ENCODE measurements at regions not wholly inside any gene's neighbourhood (a gene's known extent, or its start where the extent isn't known, plus 50 kb on each side); places are given as distances from the start of the nearest gene placed in this dataset.

DNA sequence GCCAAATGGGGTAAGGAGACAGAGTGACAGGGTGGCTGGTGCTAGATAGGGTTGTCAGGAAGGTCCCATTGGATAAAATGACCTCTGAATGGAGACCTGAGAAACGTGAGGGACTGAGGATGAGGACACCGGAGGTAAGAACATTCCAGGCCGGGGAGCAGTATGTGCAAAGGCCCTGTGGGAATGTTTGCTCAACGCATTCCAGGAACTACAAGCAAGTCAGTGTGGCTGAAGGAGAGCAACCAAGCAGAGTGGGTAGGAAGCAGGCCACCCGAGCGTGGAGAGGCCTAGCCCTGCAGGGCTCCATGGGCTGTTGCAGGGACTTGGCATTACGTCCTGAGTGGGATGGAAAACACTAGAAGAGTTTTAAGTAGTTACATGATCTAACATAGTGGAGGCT is 185.6 kb downstream of the ZBTB18 start:
- no peak for TF ChIP-seq CTCF (IDR thresholded peaks at IDR 0.05; ENCODE audit: poor library complexity, severe bottlenecking)
- ATAC-seq (ENCODE audit: low read depth) (no peak), DNase-seq (ENCODE audit: low spot score) (no peak)
- H3K9me3 ChIP-seq (ENCODE audit: severe bottlenecking): no peaks in the 10 kb centered on the region
- no peak overlapping the region for H3K4me3 ChIP-seq (ENCODE audit: severe bottlenecking)
- no peaks in the 10 kb centered on the region for H3K27me3 ChIP-seq (ENCODE audit: insufficient read depth, poor library complexity, severe bottlenecking)
- no peaks in the 10 kb centered on the region for H3K36me3 ChIP-seq (ENCODE audit: low read depth)
- no peak overlapping the region for H3K27ac ChIP-seq (ENCODE audit: poor library complexity, severe bottlenecking)
- peaks cover 7% of the 10 kb centered on the region for H3K4me1 ChIP-seq (ENCODE audit: insufficient read depth, poor library complexity, severe bottlenecking)

DNA sequence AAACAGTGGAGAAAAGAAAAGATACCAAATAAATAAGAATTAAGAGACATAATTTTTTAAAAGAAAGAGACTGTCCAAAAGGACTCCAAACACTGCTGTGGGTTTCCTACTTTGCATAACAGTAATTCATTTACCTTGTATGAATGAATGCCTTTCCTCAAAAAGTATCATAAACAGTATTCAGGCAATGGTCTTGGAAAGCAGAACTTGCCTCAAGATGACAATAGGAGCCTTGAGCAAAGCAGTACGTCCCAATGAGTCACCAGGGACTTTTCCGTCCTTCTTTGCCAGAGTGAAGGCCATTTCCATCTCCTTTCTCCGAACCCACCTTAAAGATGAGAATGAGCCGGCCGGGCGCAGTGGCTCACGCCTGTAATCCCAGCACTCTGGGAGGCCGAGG is 186.4 kb downstream of the ZBTB18 start:
- Histone ChIP-seq H3K36me3 (ENCODE audit: low read depth) (no peaks in the 10 kb centered on the region), H3K27ac (ENCODE audit: poor library complexity, severe bottlenecking) (no peak overlapping the region), H3K9me3 (ENCODE audit: severe bottlenecking) (no peaks in the 10 kb centered on the region), H3K4me1 (ENCODE audit: insufficient read depth, poor library complexity, severe bottlenecking) (peaks cover 7% of the 10 kb centered on the region), H3K27me3 (ENCODE audit: insufficient read depth, poor library complexity, severe bottlenecking) (no peaks in the 10 kb centered on the region), H3K4me3 (ENCODE audit: severe bottlenecking) (no peak overlapping the region)
- DNase-seq (ENCODE audit: low spot score) (no peak), ATAC-seq (ENCODE audit: low read depth) (no peak)
- no peak for TF ChIP-seq CTCF (IDR thresholded peaks at IDR 0.05; ENCODE audit: poor library complexity, severe bottlenecking)

DNA sequence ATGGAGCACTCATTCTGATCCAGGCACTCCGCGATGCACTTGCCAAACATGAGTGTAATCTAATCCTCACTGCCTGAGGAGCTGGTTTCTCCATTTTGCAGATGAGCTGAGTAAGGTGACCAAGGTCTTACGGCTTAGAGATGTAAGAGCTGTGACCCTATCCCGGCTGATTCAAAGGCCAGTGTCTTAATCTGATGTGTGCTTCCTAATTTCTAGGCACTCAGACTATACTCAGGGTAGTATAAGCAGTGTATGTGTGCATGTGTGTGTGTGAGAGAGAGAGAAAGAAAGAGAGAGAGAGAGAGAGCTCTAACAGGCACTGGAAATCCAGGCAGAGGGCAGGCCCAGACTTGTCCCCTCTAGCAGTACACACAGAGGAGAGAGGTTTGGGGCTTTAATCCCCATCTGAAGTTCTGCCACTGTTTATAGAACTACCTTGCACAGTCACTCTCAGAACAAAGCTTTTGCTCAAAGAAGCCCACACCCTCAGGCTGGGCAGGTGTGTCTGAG is 188.2 kb downstream of the ZBTB18 start:
- Histone ChIP-seq H3K4me3 (ENCODE audit: severe bottlenecking) (no peak overlapping the region), H3K27me3 (ENCODE audit: insufficient read depth, poor library complexity, severe bottlenecking) (no peaks in the 10 kb centered on the region), H3K27ac (ENCODE audit: poor library complexity, severe bottlenecking) (peak overlapping the region; percentile 29), H3K9me3 (ENCODE audit: severe bottlenecking) (no peaks in the 10 kb centered on the region), H3K4me1 (ENCODE audit: insufficient read depth, poor library complexity, severe bottlenecking) (peaks cover 7% of the 10 kb centered on the region), H3K36me3 (ENCODE audit: low read depth) (no peaks in the 10 kb centered on the region)
- ATAC-seq (ENCODE audit: low read depth) (peak; percentile 87), DNase-seq (ENCODE audit: low spot score) (no peak)
- TF ChIP-seq CTCF (IDR thresholded peaks at IDR 0.05; ENCODE audit: poor library complexity, severe bottlenecking): no peak

DNA sequence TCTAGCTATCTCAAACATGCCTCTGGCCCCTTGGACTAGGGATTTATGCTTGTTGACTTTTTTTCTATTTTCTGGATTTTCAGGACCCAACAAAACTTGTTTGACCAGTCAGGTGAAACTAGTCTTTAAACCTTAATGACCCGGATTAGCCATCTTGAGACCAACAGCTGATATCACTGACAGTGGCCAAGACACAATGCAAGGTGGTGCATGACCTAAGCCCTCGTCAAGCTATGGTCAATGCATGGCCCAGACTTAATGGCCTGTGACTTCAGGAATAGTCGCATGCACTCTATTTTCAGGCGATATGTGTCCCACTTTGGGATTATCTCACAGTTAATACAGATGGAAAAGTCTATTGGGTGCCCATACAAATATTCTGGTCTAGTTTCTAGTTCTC is 190.4 kb downstream of the ZBTB18 start:
- Histone ChIP-seq H3K36me3 (ENCODE audit: low read depth) (no peaks in the 10 kb centered on the region), H3K4me3 (ENCODE audit: severe bottlenecking) (no peak overlapping the region), H3K9me3 (ENCODE audit: severe bottlenecking) (no peaks in the 10 kb centered on the region), H3K4me1 (ENCODE audit: insufficient read depth, poor library complexity, severe bottlenecking) (peaks cover 7% of the 10 kb centered on the region), H3K27ac (ENCODE audit: poor library complexity, severe bottlenecking) (no peak overlapping the region), H3K27me3 (ENCODE audit: insufficient read depth, poor library complexity, severe bottlenecking) (no peaks in the 10 kb centered on the region)
- no peak for ATAC-seq (ENCODE audit: low read depth)
- TF ChIP-seq CTCF (IDR thresholded peaks at IDR 0.05; ENCODE audit: poor library complexity, severe bottlenecking): no peak
- no peak for DNase-seq (ENCODE audit: low spot score)

- Histone ChIP-seq H3K9me3 (ENCODE audit: severe bottlenecking) (no peaks in the 10 kb centered on the region), H3K27ac (ENCODE audit: poor library complexity, severe bottlenecking) (no peak overlapping the region), H3K27me3 (ENCODE audit: insufficient read depth, poor library complexity, severe bottlenecking) (no peaks in the 10 kb centered on the region), H3K4me3 (ENCODE audit: severe bottlenecking) (no peak overlapping the region), H3K36me3 (ENCODE audit: low read depth) (no peaks in the 10 kb centered on the region), H3K4me1 (ENCODE audit: insufficient read depth, poor library complexity, severe bottlenecking) (peaks cover 7% of the 10 kb centered on the region)
- ATAC-seq (ENCODE audit: low read depth) (no peak), DNase-seq (ENCODE audit: low spot score) (no peak)
- no peak for TF ChIP-seq CTCF (IDR thresholded peaks at IDR 0.05; ENCODE audit: poor library complexity, severe bottlenecking)
Measured at GRCh38 chr1:244242446-244242845, 191.4 kb downstream of the ZBTB18 start.

Measured in RWPE2 (cell line).